ENCODE measurements at regions not wholly inside any gene's neighbourhood (a gene's known extent, or its start where the extent isn't known, plus 50 kb on each side); places are given as distances from the start of the nearest gene placed in this dataset.

DNA sequence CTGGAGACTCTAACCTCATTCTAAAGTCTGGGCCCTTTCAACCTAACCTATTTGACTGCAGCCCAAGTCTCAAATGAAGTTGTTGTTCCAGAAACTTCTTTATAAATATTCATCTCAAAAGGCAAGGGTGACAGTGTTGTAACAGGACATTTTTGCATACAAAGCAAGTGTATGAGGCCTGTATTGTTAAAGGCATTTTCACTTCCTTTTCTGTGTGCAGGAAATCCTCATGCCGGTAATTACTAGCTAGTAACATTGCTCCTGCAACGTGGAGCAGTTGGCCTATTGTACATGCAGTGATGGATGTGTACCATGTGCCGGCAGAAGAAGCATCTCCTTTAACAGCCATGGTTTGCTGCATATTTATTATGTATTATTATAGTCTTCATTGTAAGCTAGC, 156.5 kb upstream of the RMST start (continued):
- TF ChIP-seq ARID5B (CRISPR knock-in tag; IDR thresholded peaks at IDR 0.05) (no peak), KDM5B (CRISPR knock-in tag; IDR thresholded peaks at IDR 0.05; ENCODE audit: borderline replicate concordance) (no peak)

DNA sequence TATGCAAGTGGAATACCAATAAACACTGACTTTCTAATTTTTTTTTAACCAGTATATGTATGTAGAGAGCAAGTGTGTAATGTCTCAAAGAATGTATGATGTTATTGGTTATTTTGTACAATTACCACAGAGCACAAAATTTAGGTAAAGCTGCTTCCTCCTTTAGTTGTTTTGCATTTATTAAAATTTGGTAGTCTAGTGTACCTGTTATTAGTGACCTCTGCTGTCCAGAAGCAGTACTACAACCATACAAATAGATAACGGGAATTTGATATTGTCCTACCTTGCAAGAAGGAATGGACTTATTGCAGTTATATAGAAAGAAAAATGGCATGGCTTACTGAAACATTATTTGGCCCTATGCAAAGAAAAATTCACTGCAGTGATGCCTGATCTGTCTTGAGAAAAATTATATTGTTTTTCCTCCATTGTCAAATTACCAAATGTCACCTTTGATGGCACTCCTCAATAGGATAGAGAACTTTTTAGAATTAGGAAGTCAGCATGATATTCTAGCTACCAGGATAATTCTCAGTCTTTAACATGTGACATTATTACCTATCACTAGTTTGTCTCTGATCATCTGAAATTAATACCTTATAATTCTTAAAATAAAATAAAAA, 153.9 kb upstream of the RMST start:
- H3K4me3 ChIP-seq (replicated peaks in 1 of 3; ENCODE audit: insufficient read depth in 1 of 3, low read depth in 2 of 3, low read length in 3 of 3), result no peak overlapping the region
- DNase-seq (ENCODE audit: low spot score) (peak; percentile 39), ATAC-seq (no peak), FAIRE-seq (peak; percentile 12)
- no peaks in the 10 kb centered on the region for H3K36me3 ChIP-seq (replicated peaks in 1 of 2; ENCODE audit: control insufficient read depth in 1 of 2, insufficient read depth in 2 of 2, low read length in 2 of 2)
- ChIA-PET CTCF (ENCODE audit: low intra/inter-chr PET ratio, low total read pairs) (interaction anchor here (1.1 to 2.5 kb wide), 3 partner anchors 160 to 730 kb away, joined by 3 to 20 read pairs (median 6); no protein-coding TSS in a partner anchor), POLR2A (no interaction called here)
- no peak overlapping the region for H2AFZ ChIP-seq (ENCODE audit: low read length)
- in situ Hi-C loops (cut with HindIII; ENCODE audit: extremely low pct_ligation_motif_present, low pct_unique_long_range_greater_than_20kb) (loop anchor here (10.0 to 25.0 kb wide), 2 partner anchors 324 to 721 kb away; no protein-coding TSS in a partner anchor), intact Hi-C loops (cut with micrococcal nuclease; ENCODE audit: unreplicated experiment) (loop anchor here (1.0 kb wide), 2 partner anchors 159 to 318 kb away; no protein-coding TSS in a partner anchor)
- no peak overlapping the region for H3K9ac ChIP-seq (ENCODE audit: insufficient read depth, low read depth, low read length)
- no peaks in the 10 kb centered on the region for H3K27me3 ChIP-seq (ENCODE audit: control insufficient read depth in 1 of 2, insufficient read depth in 2 of 2, low read length in 2 of 2)
- BruUV-seq (replicated peaks), result no TSS peak
- H4K20me1 ChIP-seq (ENCODE audit: insufficient read depth, low read length), result no peaks in the 10 kb centered on the region
- H3K79me2 ChIP-seq (ENCODE audit: insufficient read depth, low read length), result no peaks in the 10 kb centered on the region
- H3K27ac ChIP-seq (ENCODE audit: extremely low read length, insufficient read depth, low read length), result no peak overlapping the region
- TF ChIP-seq, protein P1, sequence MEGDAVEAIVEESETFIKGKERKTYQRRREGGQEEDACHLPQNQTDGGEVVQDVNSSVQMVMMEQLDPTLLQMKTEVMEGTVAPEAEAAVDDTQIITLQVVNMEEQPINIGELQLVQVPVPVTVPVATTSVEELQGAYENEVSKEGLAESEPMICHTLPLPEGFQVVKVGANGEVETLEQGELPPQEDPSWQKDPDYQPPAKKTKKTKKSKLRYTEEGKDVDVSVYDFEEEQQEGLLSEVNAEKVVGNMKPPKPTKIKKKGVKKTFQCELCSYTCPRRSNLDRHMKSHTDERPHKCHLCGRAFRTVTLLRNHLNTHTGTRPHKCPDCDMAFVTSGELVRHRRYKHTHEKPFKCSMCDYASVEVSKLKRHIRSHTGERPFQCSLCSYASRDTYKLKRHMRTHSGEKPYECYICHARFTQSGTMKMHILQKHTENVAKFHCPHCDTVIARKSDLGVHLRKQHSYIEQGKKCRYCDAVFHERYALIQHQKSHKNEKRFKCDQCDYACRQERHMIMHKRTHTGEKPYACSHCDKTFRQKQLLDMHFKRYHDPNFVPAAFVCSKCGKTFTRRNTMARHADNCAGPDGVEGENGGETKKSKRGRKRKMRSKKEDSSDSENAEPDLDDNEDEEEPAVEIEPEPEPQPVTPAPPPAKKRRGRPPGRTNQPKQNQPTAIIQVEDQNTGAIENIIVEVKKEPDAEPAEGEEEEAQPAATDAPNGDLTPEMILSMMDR (CRISPR knock-in tag; IDR thresholded peaks at IDR 0.05), result peak; percentile 61
- TF ChIP-seq HCFC1 (IDR thresholded peaks at IDR 0.05; ENCODE audit: low read depth, low read length) (no peak), STAG1 (CRISPR knock-in tag; IDR thresholded peaks at IDR 0.05) (peak; percentile 60), SMC3 (IDR thresholded peaks at IDR 0.05; ENCODE audit: low read length) (peak; percentile 62)
- WGBS (ENCODE audit: low lambda C conversion rate), result 0% methylated on average over 1 of the region's 1 CpG
- no peaks in the 10 kb centered on the region for H3K4me1 ChIP-seq (ENCODE audit: insufficient read depth, low read length)
- H3K9me3 ChIP-seq (ENCODE audit: low read length), result no peaks in the 10 kb centered on the region
- H3K4me2 ChIP-seq (ENCODE audit: low read depth, low read length), result no peak overlapping the region
